T-helper 2 cell treated with Interferon-gamma antibody and Interleukin-4, amounts not matched to agents 5 μg/mL and 100 μg/mL, for 36 hours (primary cell): ENCODE measurements at regions not wholly inside any gene's neighbourhood (a gene's known extent, or its start where the extent isn't known, plus 50 kb on each side); places are given as distances from the start of the nearest gene placed in this dataset.

Experiments used
- DNase-seq: peaks from one replicate; pipeline ENCODE4 v3.0.0; 2021; ENCODE audit warnings: low spot score
- H3K27ac Mint-ChIP-seq: one replicate; pipeline ENCODE4 v1.8.0; 2021; ENCODE audit warnings: mild to moderate bottlenecking, mixed read lengths
- H3K27me3 Mint-ChIP-seq: one replicate; pipeline ENCODE4 v1.8.0; 2021; ENCODE audit warnings: low read depth, mixed read lengths
- H3K36me3 Mint-ChIP-seq: one replicate; pipeline ENCODE4 v1.8.0; 2021; ENCODE audit warnings: low read depth, mixed read lengths
- H3K4me1 Mint-ChIP-seq: one replicate; pipeline ENCODE4 v1.8.0; 2021; ENCODE audit warnings: low read depth, mixed read lengths
- H3K4me3 Mint-ChIP-seq: one replicate; pipeline ENCODE4 v1.8.0; 2022; ENCODE audit warnings: mild to moderate bottlenecking, moderate library complexity, mixed read lengths
- H3K9me3 Mint-ChIP-seq: one replicate; pipeline ENCODE4 v1.8.0; 2021; ENCODE audit warnings: mixed read lengths

DNA sequence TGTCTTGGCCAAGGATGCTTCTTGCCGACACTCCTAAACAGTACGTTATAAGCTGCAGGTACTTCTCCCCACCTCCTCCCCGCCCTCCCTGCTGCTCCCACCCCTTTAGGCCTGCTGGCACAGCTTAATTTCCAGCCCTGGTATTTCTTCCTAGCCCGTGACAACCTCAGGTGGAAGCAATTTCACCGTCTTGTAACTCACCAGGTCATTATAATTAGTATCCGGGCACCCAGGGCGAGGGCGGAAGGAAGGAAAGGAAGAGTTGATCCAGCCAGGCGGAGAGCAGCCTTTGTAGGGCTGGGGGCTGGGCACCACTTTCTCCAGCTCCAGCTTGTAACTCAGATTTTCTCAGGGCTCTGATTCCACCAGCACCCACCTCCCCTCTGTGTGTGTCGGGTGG lies 153.5 kb upstream of the CSF3R start:
- Mint-ChIP-seq H3K36me3 (no peaks in the 10 kb centered on the region), H3K4me1 (no peaks in the 10 kb centered on the region), H3K9me3 (no peaks in the 10 kb centered on the region), H3K27me3 (no peaks in the 10 kb centered on the region), H3K4me3 (no peak overlapping the region), H3K27ac (no peak overlapping the region)
- no peak for DNase-seq

- no peaks in the 10 kb centered on the region for H3K27me3 Mint-ChIP-seq
- DNase-seq, result no peak
- H3K4me3 Mint-ChIP-seq, result no peak overlapping the region
- H3K4me1 Mint-ChIP-seq, result no peaks in the 10 kb centered on the region
- H3K36me3 Mint-ChIP-seq, result no peaks in the 10 kb centered on the region
- no peak overlapping the region for H3K27ac Mint-ChIP-seq
- H3K9me3 Mint-ChIP-seq, result no peaks in the 10 kb centered on the region
Measured at GRCh38 chr1:36635284-36635683, 152.6 kb upstream of the CSF3R start.

GRCh38 chr1:36628804-36629203 lies 146.1 kb upstream of the CSF3R start:
- Mint-ChIP-seq H3K9me3 (no peaks in the 10 kb centered on the region), H3K27me3 (no peaks in the 10 kb centered on the region)

DNA sequence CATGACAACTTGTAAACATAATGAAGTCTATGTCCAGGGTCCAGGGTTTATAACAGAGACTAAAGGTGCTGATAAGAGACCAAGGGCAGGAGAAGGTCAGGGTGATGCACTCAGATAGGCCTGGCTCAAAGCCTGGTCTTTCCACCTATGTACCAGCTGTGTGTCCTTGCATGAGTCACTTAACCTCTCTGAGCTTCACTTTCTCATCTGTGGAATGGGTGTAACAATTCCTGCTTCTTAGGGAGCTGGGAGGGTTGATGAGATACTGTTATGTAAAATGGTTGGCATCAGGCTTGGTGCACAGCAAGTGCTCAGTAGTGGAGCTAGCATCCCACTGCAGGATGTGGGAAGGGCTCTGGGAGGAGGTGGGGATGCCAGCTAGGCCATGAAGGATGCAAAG lies 143.7 kb upstream of the CSF3R start:
- Mint-ChIP-seq H3K36me3 (no peaks in the 10 kb centered on the region), H3K4me1 (no peaks in the 10 kb centered on the region), H3K27me3 (peaks cover 2% of the 10 kb centered on the region), H3K27ac (no peak overlapping the region), H3K9me3 (no peaks in the 10 kb centered on the region), H3K4me3 (no peak overlapping the region)
- DNase-seq, result no peak

More at GRCh38 chr1:36628804-36629203, 146.1 kb upstream of the CSF3R start:
- DNase-seq, result no peak
- no peak overlapping the region for H3K4me3 Mint-ChIP-seq
- no peak overlapping the region for H3K27ac Mint-ChIP-seq
- no peaks in the 10 kb centered on the region for H3K36me3 Mint-ChIP-seq
- no peaks in the 10 kb centered on the region for H3K4me1 Mint-ChIP-seq

GRCh38 chr1:36625935-36626310 lies 143.2 kb upstream of the CSF3R start:
- H3K27me3 Mint-ChIP-seq, result peaks cover 2% of the 10 kb centered on the region
- no peak overlapping the region for H3K27ac Mint-ChIP-seq
- H3K4me3 Mint-ChIP-seq, result no peak overlapping the region
- no peaks in the 10 kb centered on the region for H3K9me3 Mint-ChIP-seq
- DNase-seq, result no peak
- H3K36me3 Mint-ChIP-seq, result no peaks in the 10 kb centered on the region
- H3K4me1 Mint-ChIP-seq, result no peaks in the 10 kb centered on the region

- no peaks in the 10 kb centered on the region for H3K36me3 Mint-ChIP-seq
- DNase-seq, result no peak
- H3K27me3 Mint-ChIP-seq, result peaks cover 2% of the 10 kb centered on the region
Measured at GRCh38 chr1:36625253-36625934, 142.7 kb upstream of the CSF3R start.

DNA sequence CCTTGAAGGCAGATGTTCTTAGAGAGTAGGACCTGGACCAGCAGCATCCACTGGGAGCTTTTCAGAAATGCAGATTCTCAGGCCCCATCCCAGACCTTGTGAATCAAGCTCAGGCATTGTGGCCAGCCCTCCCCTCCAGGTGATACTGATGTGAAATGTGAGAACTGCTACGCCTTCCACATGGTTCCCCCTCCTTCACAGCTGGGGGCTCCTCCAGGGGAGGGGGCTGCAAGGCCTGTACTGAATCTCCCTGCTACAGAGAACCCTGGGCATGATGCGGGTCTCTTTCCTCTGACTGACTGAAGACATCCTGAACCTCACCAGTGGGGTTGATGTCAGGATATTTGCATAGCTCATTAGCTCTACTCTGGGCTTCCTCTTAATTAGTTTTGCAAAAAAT lies 141.8 kb upstream of the CSF3R start:
- DNase-seq, result no peak
- no peak overlapping the region for H3K4me3 Mint-ChIP-seq
- no peak overlapping the region for H3K27ac Mint-ChIP-seq
- H3K27me3 Mint-ChIP-seq, result peaks cover 2% of the 10 kb centered on the region
- no peaks in the 10 kb centered on the region for H3K9me3 Mint-ChIP-seq
- no peaks in the 10 kb centered on the region for H3K36me3 Mint-ChIP-seq
- no peaks in the 10 kb centered on the region for H3K4me1 Mint-ChIP-seq

More at GRCh38 chr1:36625253-36625934, 142.7 kb upstream of the CSF3R start:
- Mint-ChIP-seq H3K4me3 (no peak overlapping the region), H3K4me1 (no peaks in the 10 kb centered on the region), H3K9me3 (no peaks in the 10 kb centered on the region), H3K27ac (no peak overlapping the region)

DNA sequence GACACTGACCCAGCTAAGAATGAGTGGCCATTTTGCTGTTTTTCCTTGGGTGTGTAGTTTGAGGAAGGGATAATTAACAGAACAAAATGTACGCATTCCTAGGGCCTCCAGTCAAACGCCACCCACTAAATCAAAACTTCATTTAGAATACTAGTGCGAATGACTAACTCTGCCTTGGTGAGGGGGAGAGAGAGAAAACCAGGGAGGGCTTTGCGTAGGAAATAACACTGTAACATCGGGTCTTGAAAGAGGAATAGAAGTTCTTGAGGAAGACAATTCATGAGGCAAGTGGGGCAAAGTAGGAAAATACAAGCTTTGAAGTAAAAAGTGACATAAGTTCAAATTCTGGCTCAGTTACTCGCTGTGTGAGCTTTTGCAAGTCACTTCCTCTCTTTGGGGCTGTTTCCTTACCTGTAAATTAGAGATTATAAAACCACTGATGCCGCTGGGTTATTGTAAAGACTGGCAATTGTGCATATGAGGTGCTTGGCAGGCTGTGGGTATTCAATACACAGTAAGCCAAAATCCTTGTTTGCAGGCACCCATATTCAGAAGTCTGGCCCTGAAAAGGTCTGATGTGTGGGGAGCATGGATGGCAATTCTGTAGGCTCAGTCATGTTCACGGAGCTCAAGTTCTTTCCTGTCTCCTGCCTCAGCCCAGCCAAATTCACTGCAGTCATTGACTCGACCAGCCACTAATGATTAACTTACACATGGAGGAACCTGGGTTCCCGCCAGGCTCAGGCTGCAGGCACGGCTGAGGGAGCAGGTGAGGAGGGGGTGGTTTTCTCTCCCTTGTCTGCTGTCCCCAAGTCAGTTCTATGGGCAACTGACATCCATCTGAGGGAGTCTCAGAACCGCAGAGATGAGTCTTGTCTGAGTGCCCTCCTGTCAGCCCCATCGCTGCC lies 140.3 kb upstream of the CSF3R start:
- Mint-ChIP-seq H3K4me1 (no peaks in the 10 kb centered on the region), H3K27ac (no peak overlapping the region), H3K4me3 (no peak overlapping the region), H3K36me3 (no peaks in the 10 kb centered on the region), H3K9me3 (no peaks in the 10 kb centered on the region), H3K27me3 (peaks cover 2% of the 10 kb centered on the region)
- no peak for DNase-seq

DNA sequence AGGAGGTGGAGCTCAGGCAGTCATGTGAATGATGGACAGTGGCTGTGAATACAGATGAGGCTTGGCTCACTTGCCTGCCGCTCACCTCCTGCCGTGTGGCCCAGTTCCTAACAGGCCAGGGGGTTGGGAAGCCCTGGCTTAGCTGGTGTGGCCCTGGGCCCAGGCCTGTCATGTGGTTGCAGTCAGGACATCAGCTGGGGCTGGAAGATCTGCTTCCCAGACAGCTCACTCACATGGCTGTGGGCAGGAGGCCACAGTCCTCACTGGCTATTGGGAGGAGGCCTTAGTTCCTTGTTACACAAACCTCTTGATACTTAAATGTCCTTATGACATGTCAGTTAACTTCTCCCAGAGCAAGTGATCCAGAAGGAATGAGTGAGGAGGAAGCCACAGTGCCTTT lies 138.8 kb upstream of the CSF3R start:
- Mint-ChIP-seq H3K27me3 (peaks cover 2% of the 10 kb centered on the region), H3K4me1 (no peaks in the 10 kb centered on the region), H3K27ac (no peak overlapping the region), H3K4me3 (no peak overlapping the region), H3K9me3 (no peaks in the 10 kb centered on the region), H3K36me3 (no peaks in the 10 kb centered on the region)
- DNase-seq, result no peak

DNA sequence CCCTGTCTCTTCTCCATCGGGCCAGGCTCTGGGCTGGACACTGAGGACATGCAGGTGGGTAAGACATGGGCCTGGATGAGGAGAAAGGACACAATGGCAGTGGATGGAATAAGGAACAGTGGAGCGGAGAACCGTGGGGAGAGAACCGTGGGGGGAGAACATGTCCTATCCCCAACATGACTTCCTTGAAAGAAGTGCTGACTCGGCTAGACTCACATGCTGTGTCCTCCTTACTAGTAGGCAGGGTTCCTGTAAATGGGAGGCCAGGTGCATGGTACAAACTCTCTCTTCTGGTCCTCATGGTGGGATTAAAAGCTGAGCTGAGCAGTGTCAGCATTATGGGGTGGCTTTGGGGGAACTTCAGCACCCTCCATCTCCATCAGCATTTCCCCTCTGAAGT lies 137.4 kb upstream of the CSF3R start:
- H3K27ac Mint-ChIP-seq, result no peak overlapping the region
- H3K4me1 Mint-ChIP-seq, result no peaks in the 10 kb centered on the region
- H3K27me3 Mint-ChIP-seq, result peaks cover 2% of the 10 kb centered on the region
- H3K4me3 Mint-ChIP-seq, result no peak overlapping the region
- no peak for DNase-seq
- no peaks in the 10 kb centered on the region for H3K9me3 Mint-ChIP-seq
- no peaks in the 10 kb centered on the region for H3K36me3 Mint-ChIP-seq

GRCh38 chr1:36614991-36615390 lies 132.3 kb upstream of the CSF3R start:
- no peaks in the 10 kb centered on the region for H3K9me3 Mint-ChIP-seq
- H3K4me1 Mint-ChIP-seq, result no peaks in the 10 kb centered on the region
- no peak overlapping the region for H3K4me3 Mint-ChIP-seq
- no peaks in the 10 kb centered on the region for H3K27me3 Mint-ChIP-seq
- no peak overlapping the region for H3K27ac Mint-ChIP-seq
- no peaks in the 10 kb centered on the region for H3K36me3 Mint-ChIP-seq
- DNase-seq, result no peak

DNA sequence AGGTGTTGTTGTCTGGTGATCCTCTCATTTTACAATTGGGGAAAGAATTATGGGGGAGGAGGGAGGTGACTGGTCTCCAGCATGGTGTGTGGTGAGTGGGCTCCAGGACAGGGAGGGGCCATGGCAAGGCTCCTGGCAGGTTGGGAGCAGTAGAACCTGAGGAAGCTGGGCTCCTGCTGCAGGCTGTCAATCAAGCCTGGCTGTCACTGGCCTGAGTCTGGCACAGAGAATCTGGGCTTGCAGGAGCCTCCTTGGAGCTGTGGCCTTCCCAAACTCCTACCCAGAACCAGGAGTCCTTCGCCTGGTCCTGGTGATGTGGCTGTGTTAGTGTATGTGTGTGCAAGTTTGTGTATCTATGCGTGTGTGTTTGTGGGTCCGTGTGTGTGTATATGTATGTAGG lies 131.9 kb upstream of the CSF3R start:
- no peaks in the 10 kb centered on the region for H3K36me3 Mint-ChIP-seq
- H3K9me3 Mint-ChIP-seq, result no peaks in the 10 kb centered on the region
- DNase-seq, result no peak
- no peaks in the 10 kb centered on the region for H3K27me3 Mint-ChIP-seq
- H3K27ac Mint-ChIP-seq, result no peak overlapping the region
- H3K4me1 Mint-ChIP-seq, result no peaks in the 10 kb centered on the region
- H3K4me3 Mint-ChIP-seq, result no peak overlapping the region

GRCh38 chr1:36613721-36614120 lies 131.0 kb upstream of the CSF3R start:
- H3K4me1 Mint-ChIP-seq, result no peaks in the 10 kb centered on the region
- H3K4me3 Mint-ChIP-seq, result no peak overlapping the region
- no peaks in the 10 kb centered on the region for H3K36me3 Mint-ChIP-seq
- DNase-seq, result no peak
- H3K9me3 Mint-ChIP-seq, result no peaks in the 10 kb centered on the region
- H3K27ac Mint-ChIP-seq, result no peak overlapping the region
- H3K27me3 Mint-ChIP-seq, result no peaks in the 10 kb centered on the region

GRCh38 chr1:36612881-36613280 lies 130.2 kb upstream of the CSF3R start:
- no peaks in the 10 kb centered on the region for H3K36me3 Mint-ChIP-seq
- no peaks in the 10 kb centered on the region for H3K4me1 Mint-ChIP-seq
- no peak overlapping the region for H3K27ac Mint-ChIP-seq
- H3K9me3 Mint-ChIP-seq, result no peaks in the 10 kb centered on the region
- no peak overlapping the region for H3K4me3 Mint-ChIP-seq
- DNase-seq, result no peak
- no peaks in the 10 kb centered on the region for H3K27me3 Mint-ChIP-seq
